A673 (cell line): ENCODE measurements at regions not wholly inside any gene's neighbourhood (a gene's known extent, or its start where the extent isn't known, plus 50 kb on each side); places are given as distances from the start of the nearest gene placed in this dataset.

Experiments
- CTCF ChIP-seq: fragments of 300-800, 200-600 bp; sonication (generic); conservative IDR thresholded peaks from 2 replicates; pipeline ENCODE4 v1.5.1; 2017; ENCODE audit warnings: low read depth, mild to moderate bottlenecking, antibody characterized with exemption, low read length, moderate library complexity, mixed read lengths
- EZH2 ChIP-seq: fragments of 200-600 bp; sonication (generic); IDR thresholded peaks from 2 replicates; pipeline ENCODE4 v1.6.1; 2017; ENCODE audit warnings: borderline replicate concordance, low read depth, mild to moderate bottlenecking, mixed read lengths, antibody characterized with exemption, low read length; ENCODE audit not compliant: poor library complexity, severe bottlenecking

GRCh38 chr16:62625326-62625725, 589.1 kb upstream of the CDH8 start:
- TF ChIP-seq CTCF (no peak), EZH2 (no peak)
